GM19452 (cell line): ENCODE measurements at regions not wholly inside any gene's neighbourhood (a gene's known extent, or its start where the extent isn't known, plus 50 kb on each side); places are given as distances from the start of the nearest gene placed in this dataset.
"Not testable (repeated sequence)": the region's sequence is repeated elsewhere in the genome, so short reads cannot be mapped to it uniquely, and the experiment has no call there.

Experiments
- ATAC-seq: cut with Tn5 transposase; IDR thresholded peaks from one replicate; pipeline ENCODE4 v1.9.1; 2021; ENCODE audit not compliant: unreplicated experiment

- ATAC-seq = not testable (repeated sequence)
Measured at GRCh38 chr16:60605652-60606051, 1430.6 kb downstream of the CDH8 start.

- no peak for ATAC-seq
Measured at GRCh38 chr16:60605176-60605575, 1431.1 kb downstream of the CDH8 start.

- no peak for ATAC-seq
Measured at GRCh38 chr16:60586493-60586892, 1449.7 kb downstream of the CDH8 start.

GRCh38 chr16:60582528-60582927, 1453.7 kb downstream of the CDH8 start:
- no peak for ATAC-seq

- ATAC-seq = no peak
Measured at GRCh38 chr16:60566901-60567300, 1469.3 kb downstream of the CDH8 start.

GRCh38 chr16:60564588-60564987, 1471.7 kb downstream of the CDH8 start:
- no peak for ATAC-seq

- no peak for ATAC-seq
Measured at GRCh38 chr16:60563166-60563565, 1473.1 kb downstream of the CDH8 start.

GRCh38 chr16:60558936-60559335, 1477.3 kb downstream of the CDH8 start:
- ATAC-seq = no peak

GRCh38 chr16:60553090-60553757, 1483.0 kb downstream of the CDH8 start:
- ATAC-seq = no peak

GRCh38 chr16:60541535-60541934, 1494.7 kb downstream of the CDH8 start:
- no peak for ATAC-seq

GRCh38 chr16:60510941-60511340, 1525.3 kb downstream of the CDH8 start:
- no peak for ATAC-seq

GRCh38 chr16:60510208-60510607, 1526.0 kb downstream of the CDH8 start:
- ATAC-seq = no peak

- ATAC-seq = no peak
Measured at GRCh38 chr16:60491273-60491672, 1545.0 kb downstream of the CDH8 start.

- no peak for ATAC-seq
Measured at GRCh38 chr16:60485872-60486489, 1550.3 kb downstream of the CDH8 start.

- no peak for ATAC-seq
Measured at GRCh38 chr16:60484901-60485300, 1551.3 kb downstream of the CDH8 start.

GRCh38 chr16:60481591-60481990, 1554.6 kb downstream of the CDH8 start:
- ATAC-seq = no peak

- ATAC-seq = no peak
Measured at GRCh38 chr16:60478810-60479209, 1557.4 kb downstream of the CDH8 start.

- ATAC-seq = no peak
Measured at GRCh38 chr16:60463986-60464385, 1572.3 kb downstream of the CDH8 start.

- ATAC-seq = no peak
Measured at GRCh38 chr16:60459463-60459862, 1576.8 kb downstream of the CDH8 start.

GRCh38 chr16:60458255-60458654, 1578.0 kb downstream of the CDH8 start:
- no peak for ATAC-seq

GRCh38 chr16:60452646-60453045, 1583.6 kb downstream of the CDH8 start:
- ATAC-seq = no peak

GRCh38 chr16:60438894-60439293, 1597.3 kb downstream of the CDH8 start:
- ATAC-seq = no peak

GRCh38 chr16:60432472-60432871, 1603.8 kb downstream of the CDH8 start:
- no peak for ATAC-seq
